Stimulated activated effector memory CD8-positive, alpha-beta T cell treated with anti-CD3 and anti-CD28 coated beads, Interleukin-12 subunit alpha, Interleukin-12 subunit beta, amount 100 ng/mL, for 72 hours (primary cell): ENCODE measurements at regions not wholly inside any gene's neighbourhood (a gene's known extent, or its start where the extent isn't known, plus 50 kb on each side); places are given as distances from the start of the nearest gene placed in this dataset.

Experiments
- ATAC-seq: fragments of 150-1000 bp; cut with Tn5 transposase; 2 replicates; pipeline ENCODE4 v1.10.0; 2021
- DNase-seq, 2 donors: peaks; one replicate each; pipeline ENCODE4 v3.0.0; 2021 to 2022; ENCODE audit warnings: low spot score in 2 of 2
- H3K27ac Mint-ChIP-seq: one replicate; pipeline ENCODE4 v1.8.0; 2022; ENCODE audit warnings: mild to moderate bottlenecking, mixed read lengths
- H3K36me3 Mint-ChIP-seq: one replicate; pipeline ENCODE4 v1.8.0; 2022; ENCODE audit warnings: mild to moderate bottlenecking, mixed read lengths
- H3K4me1 Mint-ChIP-seq: one replicate; pipeline ENCODE4 v1.8.0; 2022; ENCODE audit warnings: mixed read lengths
- H3K4me3 Mint-ChIP-seq: one replicate; pipeline ENCODE4 v1.8.0; 2022; ENCODE audit warnings: mild to moderate bottlenecking, mixed read lengths
- H3K9me3 Mint-ChIP-seq: one replicate; pipeline ENCODE4 v1.8.0; 2022; ENCODE audit warnings: mixed read lengths

- no peak overlapping the region for H3K4me3 Mint-ChIP-seq
These were observed 440.0 kb upstream of the HSF2 start for GRCh38 chr6:121959501-121959900.

GRCh38 chr6:121961619-121962125 lies 437.8 kb upstream of the HSF2 start:
- ATAC-seq = no peak

More at GRCh38 chr6:121959501-121959900, 440.0 kb upstream of the HSF2 start:
- ATAC-seq = no peak
- H3K9me3 Mint-ChIP-seq = peaks cover 2% of the 10 kb centered on the region
- no peaks in the 10 kb centered on the region for H3K4me1 Mint-ChIP-seq
- no peaks in the 10 kb centered on the region for H3K36me3 Mint-ChIP-seq
- H3K27ac Mint-ChIP-seq = no peak overlapping the region
- DNase-seq = no peak

GRCh38 chr6:121963826-121964225 lies 435.6 kb upstream of the HSF2 start:
- DNase-seq = no peak
- H3K36me3 Mint-ChIP-seq = no peaks in the 10 kb centered on the region
- ATAC-seq = no peak
- H3K4me3 Mint-ChIP-seq = no peak overlapping the region
- no peaks in the 10 kb centered on the region for H3K4me1 Mint-ChIP-seq
- no peak overlapping the region for H3K27ac Mint-ChIP-seq
- peaks cover 2% of the 10 kb centered on the region for H3K9me3 Mint-ChIP-seq

More at GRCh38 chr6:121961619-121962125, 437.8 kb upstream of the HSF2 start:
- DNase-seq = no peak
- no peak overlapping the region for H3K27ac Mint-ChIP-seq
- no peaks in the 10 kb centered on the region for H3K4me1 Mint-ChIP-seq
- H3K9me3 Mint-ChIP-seq = peaks cover 2% of the 10 kb centered on the region
- H3K36me3 Mint-ChIP-seq = no peaks in the 10 kb centered on the region
- no peak overlapping the region for H3K4me3 Mint-ChIP-seq

GRCh38 chr6:121965739-121966138 lies 433.7 kb upstream of the HSF2 start:
- peaks cover 2% of the 10 kb centered on the region for H3K9me3 Mint-ChIP-seq
- H3K4me1 Mint-ChIP-seq = no peaks in the 10 kb centered on the region
- ATAC-seq = no peak
- no peak for DNase-seq
- no peak overlapping the region for H3K4me3 Mint-ChIP-seq
- H3K27ac Mint-ChIP-seq = no peak overlapping the region
- no peaks in the 10 kb centered on the region for H3K36me3 Mint-ChIP-seq

- no peak overlapping the region for H3K4me3 Mint-ChIP-seq
- no peaks in the 10 kb centered on the region for H3K4me1 Mint-ChIP-seq
- H3K36me3 Mint-ChIP-seq = no peaks in the 10 kb centered on the region
- ATAC-seq (no peak), DNase-seq (no peak)
- peaks cover 2% of the 10 kb centered on the region for H3K9me3 Mint-ChIP-seq
- H3K27ac Mint-ChIP-seq = no peak overlapping the region
These were observed 431.8 kb upstream of the HSF2 start for GRCh38 chr6:121967631-121968030.

GRCh38 chr6:121971931-121972335 lies 427.5 kb upstream of the HSF2 start:
- ATAC-seq = no peak
- H3K36me3 Mint-ChIP-seq = no peaks in the 10 kb centered on the region
- no peaks in the 10 kb centered on the region for H3K4me1 Mint-ChIP-seq
- H3K4me3 Mint-ChIP-seq = no peak overlapping the region
- no peaks in the 10 kb centered on the region for H3K9me3 Mint-ChIP-seq
- H3K27ac Mint-ChIP-seq = no peak overlapping the region
- DNase-seq = no peak

GRCh38 chr6:121984956-121985355 lies 414.5 kb upstream of the HSF2 start:
- no peaks in the 10 kb centered on the region for H3K4me1 Mint-ChIP-seq
- DNase-seq = no peak
- no peak for ATAC-seq
- H3K4me3 Mint-ChIP-seq = no peak overlapping the region
- no peaks in the 10 kb centered on the region for H3K36me3 Mint-ChIP-seq
- H3K9me3 Mint-ChIP-seq = peaks cover 12% of the 10 kb centered on the region
- no peak overlapping the region for H3K27ac Mint-ChIP-seq

GRCh38 chr6:121993362-121993761 lies 406.1 kb upstream of the HSF2 start:
- no peak overlapping the region for H3K27ac Mint-ChIP-seq
- no peaks in the 10 kb centered on the region for H3K4me1 Mint-ChIP-seq
- ATAC-seq = no peak
- DNase-seq = no peak
- peaks cover 4% of the 10 kb centered on the region for H3K9me3 Mint-ChIP-seq
- no peaks in the 10 kb centered on the region for H3K36me3 Mint-ChIP-seq
- no peak overlapping the region for H3K4me3 Mint-ChIP-seq

- DNase-seq (no peak), ATAC-seq (no peak)
- Mint-ChIP-seq H3K9me3 (peaks cover 5% of the 10 kb centered on the region), H3K27ac (no peak overlapping the region), H3K4me1 (no peaks in the 10 kb centered on the region), H3K4me3 (no peak overlapping the region), H3K36me3 (no peaks in the 10 kb centered on the region)
These were observed 404.5 kb upstream of the HSF2 start for GRCh38 chr6:121994919-121995318.

- H3K9me3 Mint-ChIP-seq = peaks cover 10% of the 10 kb centered on the region
- DNase-seq = no peak
- no peak overlapping the region for H3K4me3 Mint-ChIP-seq
- no peaks in the 10 kb centered on the region for H3K4me1 Mint-ChIP-seq
- H3K27ac Mint-ChIP-seq = no peak overlapping the region
- ATAC-seq = no peak
- H3K36me3 Mint-ChIP-seq = peaks cover 5% of the 10 kb centered on the region
These were observed 400.8 kb upstream of the HSF2 start for GRCh38 chr6:121998631-121999030.

GRCh38 chr6:121999456-122000065 lies 399.9 kb upstream of the HSF2 start:
- H3K27ac Mint-ChIP-seq = no peak overlapping the region
- H3K9me3 Mint-ChIP-seq = peaks cover 13% of the 10 kb centered on the region
- no peak for DNase-seq
- no peaks in the 10 kb centered on the region for H3K4me1 Mint-ChIP-seq
- ATAC-seq = no peak
- peaks cover 5% of the 10 kb centered on the region for H3K36me3 Mint-ChIP-seq
- H3K4me3 Mint-ChIP-seq = no peak overlapping the region

- ATAC-seq = no peak
- Mint-ChIP-seq H3K36me3 (peaks cover 5% of the 10 kb centered on the region), H3K4me3 (no peak overlapping the region), H3K27ac (no peak overlapping the region), H3K4me1 (no peaks in the 10 kb centered on the region), H3K9me3 (peaks cover 11% of the 10 kb centered on the region)
- DNase-seq = no peak
These were observed 393.8 kb upstream of the HSF2 start for GRCh38 chr6:122005661-122006060.

GRCh38 chr6:122007339-122007738 lies 392.1 kb upstream of the HSF2 start:
- Mint-ChIP-seq H3K9me3 (peaks cover 8% of the 10 kb centered on the region), H3K4me1 (no peaks in the 10 kb centered on the region), H3K36me3 (peaks cover 5% of the 10 kb centered on the region), H3K4me3 (no peak overlapping the region), H3K27ac (no peak overlapping the region)
- DNase-seq (no peak), ATAC-seq (no peak)

GRCh38 chr6:122008101-122008999 lies 391.1 kb upstream of the HSF2 start:
- H3K4me3 Mint-ChIP-seq = no peak overlapping the region

GRCh38 chr6:122009000-122009350 lies 390.5 kb upstream of the HSF2 start:
- Mint-ChIP-seq H3K9me3 (peaks cover 5% of the 10 kb centered on the region), H3K4me3 (no peak overlapping the region), H3K4me1 (no peaks in the 10 kb centered on the region), H3K27ac (no peak overlapping the region), H3K36me3 (no peaks in the 10 kb centered on the region)
- DNase-seq = no peak
- no peak for ATAC-seq

More at GRCh38 chr6:122008101-122008999, 391.1 kb upstream of the HSF2 start:
- Mint-ChIP-seq H3K9me3 (peaks cover 5% of the 10 kb centered on the region), H3K27ac (no peak overlapping the region), H3K4me1 (no peaks in the 10 kb centered on the region), H3K36me3 (no peaks in the 10 kb centered on the region)
- DNase-seq (no peak), ATAC-seq (no peak)

- ATAC-seq (no peak), DNase-seq (no peak)
- H3K36me3 Mint-ChIP-seq = no peaks in the 10 kb centered on the region
- no peak overlapping the region for H3K4me3 Mint-ChIP-seq
- H3K4me1 Mint-ChIP-seq = no peaks in the 10 kb centered on the region
- H3K27ac Mint-ChIP-seq = no peak overlapping the region
- H3K9me3 Mint-ChIP-seq = no peaks in the 10 kb centered on the region
These were observed 386.9 kb upstream of the HSF2 start for GRCh38 chr6:122012578-122012977.
